HG03571 (cell line): ENCODE measurements at regions not wholly inside any gene's neighbourhood (a gene's known extent, or its start where the extent isn't known, plus 50 kb on each side); places are given as distances from the start of the nearest gene placed in this dataset.
"Not testable (repeated sequence)": the region's sequence is repeated elsewhere in the genome, so short reads cannot be mapped to it uniquely, and the experiment has no call there.

Source experiments
- ATAC-seq: cut with Tn5 transposase; IDR thresholded peaks from one replicate; pipeline ENCODE4 v1.9.1; 2021; ENCODE audit not compliant: unreplicated experiment

DNA sequence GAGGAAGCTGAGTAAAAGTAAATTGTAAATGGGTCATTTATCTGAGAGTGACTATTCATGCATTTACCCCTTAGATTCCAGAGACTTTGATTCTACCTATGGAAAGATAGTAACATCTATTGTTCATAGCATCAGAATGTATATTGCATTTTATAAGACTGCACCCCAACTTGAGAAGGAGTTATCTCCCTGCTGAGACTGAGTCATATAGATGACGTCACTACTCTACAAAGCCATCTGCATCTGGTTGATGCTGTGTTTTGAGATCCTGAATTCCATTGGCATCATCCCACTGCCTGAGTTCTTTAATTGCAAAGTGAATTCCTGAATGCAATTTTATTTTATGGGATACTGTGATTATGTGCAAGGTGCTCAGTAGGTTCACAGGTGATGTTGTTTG lies 444.0 kb upstream of the SLC35B3 start:
- no peak for ATAC-seq

DNA sequence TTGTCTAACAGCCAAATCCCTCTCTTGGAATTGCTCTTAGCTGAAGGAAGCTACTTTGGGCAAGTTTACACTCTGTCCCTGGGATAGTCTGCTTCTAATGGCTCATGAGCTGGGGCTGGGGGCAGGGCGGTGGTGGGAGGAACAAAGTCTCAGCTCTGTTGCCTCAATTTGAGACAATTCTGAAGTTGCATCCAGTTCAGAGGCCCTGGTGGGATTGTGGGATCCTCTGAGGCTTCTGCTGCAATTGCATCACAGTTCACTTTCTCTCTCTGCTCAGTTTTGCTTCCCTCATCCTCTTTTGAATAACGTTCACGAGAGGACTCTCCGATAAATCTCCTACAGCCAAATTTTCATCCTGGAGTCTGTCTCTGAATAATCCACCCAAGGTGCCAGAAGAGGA lies 440.6 kb upstream of the SLC35B3 start:
- no peak for ATAC-seq

DNA sequence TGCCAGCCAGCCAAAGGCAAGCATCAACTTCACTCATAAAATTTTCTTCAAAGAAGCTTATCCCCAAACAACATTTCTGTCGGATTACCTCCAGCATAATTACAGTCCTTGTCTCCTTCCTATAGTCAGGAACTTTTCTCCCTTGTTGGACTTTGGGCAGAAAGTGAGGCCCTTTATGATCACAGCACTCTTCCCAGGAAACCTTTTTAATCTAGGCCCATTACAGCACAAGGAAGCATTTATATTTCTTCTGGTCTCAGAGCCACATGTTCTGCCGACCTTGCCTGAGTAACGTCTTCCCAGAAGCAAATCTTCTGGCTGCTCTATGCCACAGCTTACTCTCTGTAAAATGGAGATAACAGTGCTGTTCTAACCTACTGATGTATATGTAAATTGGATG lies 437.2 kb upstream of the SLC35B3 start:
- no peak for ATAC-seq

DNA sequence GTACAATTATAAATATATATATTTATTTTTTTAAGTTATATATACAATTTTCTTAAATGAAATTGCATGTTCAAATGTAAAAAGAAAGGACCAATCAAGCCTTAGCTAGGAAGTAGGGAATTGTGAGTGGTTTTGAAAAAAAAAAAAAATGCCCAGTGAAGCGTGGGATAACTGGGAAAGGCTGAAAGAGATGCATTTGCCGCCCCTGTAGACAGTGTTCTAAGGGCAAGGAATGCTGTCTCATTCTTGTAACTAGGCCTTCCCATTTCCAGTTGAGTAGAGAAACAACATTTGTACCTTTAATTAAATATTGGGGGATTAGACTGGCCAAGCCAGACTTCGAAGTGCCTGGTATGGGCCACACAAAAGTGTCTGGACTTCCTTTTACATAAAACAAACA lies 430.1 kb upstream of the SLC35B3 start:
- no peak for ATAC-seq

DNA sequence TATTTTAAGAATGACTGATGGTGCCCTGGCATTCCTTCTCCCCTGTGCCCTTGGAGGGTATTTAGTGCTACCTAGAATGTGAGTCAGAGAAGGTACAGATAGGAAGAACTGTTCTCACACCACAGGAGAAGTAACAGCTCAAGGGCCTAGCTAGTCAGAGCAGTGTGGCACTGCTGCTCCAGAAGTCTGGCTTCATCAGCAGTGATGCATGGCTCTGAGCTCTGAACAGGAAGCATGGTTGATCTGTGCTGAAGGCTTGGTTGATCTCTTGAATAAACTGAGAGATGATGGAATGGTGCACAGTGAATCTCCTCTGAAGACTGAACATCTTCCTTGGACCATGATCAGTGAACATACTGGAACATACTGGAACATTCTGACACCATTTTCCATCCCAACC lies 425.3 kb upstream of the SLC35B3 start:
- ATAC-seq = no peak

DNA sequence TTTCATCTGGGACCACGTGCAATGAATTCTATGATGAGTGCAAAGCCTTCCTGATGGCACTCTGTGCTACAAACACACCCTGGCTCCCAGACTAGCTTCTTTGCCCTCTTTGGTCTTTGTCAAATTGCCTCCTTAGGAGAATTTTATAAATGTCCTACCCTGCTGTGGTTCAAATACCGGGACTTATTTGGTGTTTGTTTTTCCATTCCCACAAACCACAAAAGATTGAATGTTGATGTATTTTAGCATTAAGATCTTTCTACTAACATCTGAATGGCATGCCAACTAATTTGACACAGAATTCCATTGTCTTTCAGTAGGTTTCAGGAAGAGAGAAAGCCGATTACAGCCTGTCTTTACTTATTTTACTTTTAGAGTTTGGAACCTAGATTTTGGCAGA lies 424.2 kb upstream of the SLC35B3 start:
- no peak for ATAC-seq

DNA sequence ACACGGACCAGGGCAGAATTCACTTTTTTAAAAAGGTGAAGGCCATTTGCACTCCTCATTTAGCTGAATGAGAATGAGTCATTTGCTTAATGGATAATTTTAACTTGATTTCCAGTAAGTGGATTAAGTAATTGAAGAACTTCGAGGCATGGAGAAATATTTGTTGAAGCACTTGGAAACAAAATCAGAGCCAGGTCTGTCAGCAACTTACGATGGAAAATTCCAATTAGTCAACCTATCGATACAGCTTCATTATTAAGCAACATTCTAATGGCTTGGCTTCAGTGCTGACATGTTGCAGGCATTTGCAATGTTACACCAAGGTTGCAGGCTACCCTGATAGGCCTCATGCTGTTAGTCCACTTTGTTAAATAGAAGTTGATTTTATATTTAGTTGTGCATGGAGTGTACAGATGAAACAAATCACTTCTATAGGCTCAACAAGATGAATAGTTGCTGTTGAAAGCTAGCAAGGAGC lies 423.5 kb upstream of the SLC35B3 start:
- no peak for ATAC-seq

DNA sequence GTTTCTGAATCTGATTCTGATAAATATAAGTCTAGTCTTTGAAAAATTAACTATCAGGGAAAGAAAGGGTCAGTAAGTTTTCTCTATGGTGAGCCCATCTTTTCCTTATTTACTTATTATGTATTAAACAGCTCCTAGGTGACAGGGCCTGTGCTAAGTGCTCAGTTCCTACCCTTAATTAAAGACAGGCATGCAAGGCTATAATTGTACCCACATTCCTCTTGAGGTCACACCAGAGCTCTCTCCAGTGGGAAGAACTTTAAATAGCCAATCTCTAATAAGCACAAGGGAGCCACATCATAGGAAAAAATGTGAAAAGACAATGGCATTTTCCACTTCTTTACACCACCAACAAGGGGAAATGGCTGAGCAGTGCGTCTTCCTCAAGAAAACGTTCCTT lies 421.8 kb upstream of the SLC35B3 start:
- no peak for ATAC-seq

DNA sequence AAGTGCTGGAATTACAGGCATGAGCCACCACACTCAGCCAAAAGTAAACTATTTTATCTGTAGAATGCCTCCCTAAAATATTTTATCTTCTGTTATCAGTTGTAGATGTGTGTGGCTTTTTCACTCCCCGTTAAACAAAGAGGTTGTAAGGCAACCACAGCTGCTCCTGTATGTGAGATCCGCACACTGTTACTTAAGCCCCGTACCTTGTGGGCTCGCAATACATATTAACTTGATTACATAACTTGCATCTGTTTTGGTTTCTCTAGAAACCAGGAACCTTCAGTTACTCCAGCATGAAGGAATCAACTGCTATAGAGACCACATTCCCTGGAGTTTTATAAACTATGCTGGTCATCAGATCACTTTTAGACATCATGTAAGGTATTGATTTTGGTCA lies 420.1 kb upstream of the SLC35B3 start:
- ATAC-seq = no peak

DNA sequence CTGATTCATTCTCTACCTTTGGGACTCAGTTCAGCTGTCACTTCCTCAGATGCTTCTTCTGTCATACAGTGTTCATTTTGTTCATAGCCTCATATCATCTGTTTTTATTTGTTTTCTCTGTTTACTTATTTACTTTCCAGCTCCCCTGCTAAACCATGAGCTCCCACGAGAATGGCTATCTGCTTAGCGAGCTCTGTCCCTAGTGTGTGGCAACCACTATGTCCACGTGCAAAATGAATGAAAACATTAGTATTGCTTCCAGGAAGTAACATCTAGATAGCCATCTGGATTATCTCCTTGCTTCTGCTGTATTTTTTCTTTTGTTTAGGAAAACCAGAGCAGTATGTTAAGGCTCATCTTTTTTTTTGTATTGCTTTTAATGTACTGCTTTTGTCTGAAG lies 417.0 kb upstream of the SLC35B3 start:
- ATAC-seq = no peak

DNA sequence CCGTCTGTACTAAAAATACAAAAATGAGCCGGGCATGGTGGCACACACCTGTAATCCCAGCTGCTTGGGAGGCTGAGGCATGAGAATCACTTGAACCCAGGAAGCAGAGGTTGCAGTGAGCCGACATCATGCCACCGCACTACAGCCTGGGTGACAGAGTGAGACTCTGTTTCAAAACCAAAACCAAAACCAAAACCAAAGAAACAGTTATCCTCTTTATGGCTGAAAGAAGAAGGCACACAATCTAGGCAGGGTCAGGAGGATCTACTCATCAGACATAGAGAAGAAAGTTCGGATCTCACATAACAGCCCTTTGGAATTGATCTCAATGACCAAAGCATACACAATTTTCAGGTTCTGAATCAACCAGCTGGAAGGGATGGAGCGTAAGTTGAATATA lies 411.3 kb upstream of the SLC35B3 start:
- not testable (repeated sequence) for ATAC-seq

DNA sequence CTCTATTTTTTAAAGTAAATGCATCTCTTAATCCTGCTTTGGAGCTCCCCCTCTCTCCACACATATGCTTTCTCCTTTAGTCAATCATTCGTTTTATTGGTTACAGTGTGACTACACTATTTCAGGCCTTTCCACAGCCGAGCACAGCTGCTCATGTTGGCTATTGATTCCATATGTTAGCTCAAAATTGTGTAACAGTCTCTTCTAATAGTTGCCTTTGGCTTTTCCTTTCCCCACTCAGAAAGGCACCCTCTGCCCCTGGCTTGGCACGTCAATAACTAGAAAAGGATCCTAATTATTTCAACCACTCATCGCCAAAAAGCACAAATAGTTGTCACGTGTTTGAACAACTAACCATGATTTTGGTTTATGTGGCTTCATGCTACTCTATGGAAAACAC lies 410.3 kb upstream of the SLC35B3 start:
- ATAC-seq = no peak

DNA sequence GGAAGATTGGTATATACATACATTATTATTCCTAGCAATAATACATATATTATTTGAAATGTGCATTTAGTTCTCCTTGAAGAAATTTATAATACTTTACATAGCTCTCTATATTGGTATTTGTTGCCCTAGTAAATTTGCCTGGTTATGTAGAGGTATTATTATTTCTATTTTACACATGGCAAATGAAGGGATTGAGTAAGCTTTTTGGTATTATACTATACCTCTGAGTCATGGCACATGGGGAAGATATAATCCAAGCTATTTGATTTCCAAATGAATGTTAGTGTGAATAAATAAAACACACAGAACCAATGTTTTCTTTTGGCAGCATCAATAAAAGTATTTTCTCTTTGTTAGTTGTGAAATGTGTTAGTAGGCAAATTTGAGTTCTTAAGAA lies 409.6 kb upstream of the SLC35B3 start:
- no peak for ATAC-seq

DNA sequence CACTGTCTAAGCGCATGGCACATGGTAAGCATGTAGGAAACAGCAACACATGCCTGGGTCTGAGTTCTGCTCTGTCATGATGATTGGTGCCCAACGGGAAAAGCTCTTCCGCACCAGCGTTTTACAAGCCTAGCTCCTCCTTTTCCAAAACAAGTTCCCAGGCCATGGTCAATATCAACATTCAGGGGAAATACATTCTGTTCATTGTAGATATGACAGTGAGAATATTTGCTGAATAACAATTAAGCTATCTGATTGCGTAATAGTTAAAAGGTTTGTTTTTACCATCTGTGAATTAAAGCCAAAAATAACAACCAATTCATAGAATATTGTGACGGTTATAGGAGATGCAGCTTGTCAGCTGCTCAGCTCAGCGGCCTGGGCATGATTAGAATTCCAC lies 404.3 kb upstream of the SLC35B3 start:
- no peak for ATAC-seq

DNA sequence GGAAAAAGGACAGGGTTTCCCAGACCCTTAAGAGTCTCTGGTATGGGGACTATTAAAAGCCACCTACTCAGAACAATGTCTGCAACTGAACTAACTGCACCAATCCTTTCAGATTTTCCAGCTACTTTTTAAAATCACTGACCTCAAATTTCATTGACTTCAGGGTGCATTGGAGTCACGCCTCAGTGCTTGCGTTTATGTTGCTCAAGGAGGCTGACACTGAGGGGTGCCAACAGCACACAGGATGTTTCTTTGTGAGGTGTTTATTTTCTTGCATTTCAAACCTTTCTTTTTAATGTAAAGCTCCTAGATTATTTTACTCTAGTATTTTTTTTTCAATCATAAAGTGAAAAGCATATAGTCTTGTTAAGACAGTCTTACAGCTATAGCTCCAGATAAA lies 402.0 kb upstream of the SLC35B3 start:
- no peak for ATAC-seq

DNA sequence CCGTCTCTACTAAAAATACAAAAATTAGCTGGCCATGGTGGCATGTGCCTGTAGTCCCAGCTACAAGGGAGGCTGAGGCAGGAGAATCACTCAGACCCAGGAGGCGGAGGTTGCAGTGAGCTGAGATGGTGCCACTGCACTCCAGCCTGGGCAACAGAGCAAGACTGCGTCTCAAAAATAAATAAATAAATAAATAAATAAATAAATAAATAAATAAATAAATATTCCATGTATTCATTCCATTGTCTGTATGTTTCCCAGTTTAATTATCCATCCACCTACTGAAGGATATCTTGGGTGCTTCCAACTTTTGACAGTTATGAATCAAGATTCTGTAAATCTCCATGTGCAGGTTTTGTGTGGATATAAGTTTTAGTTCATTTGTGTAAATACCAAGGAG lies 397.4 kb upstream of the SLC35B3 start:
- not testable (repeated sequence) for ATAC-seq

DNA sequence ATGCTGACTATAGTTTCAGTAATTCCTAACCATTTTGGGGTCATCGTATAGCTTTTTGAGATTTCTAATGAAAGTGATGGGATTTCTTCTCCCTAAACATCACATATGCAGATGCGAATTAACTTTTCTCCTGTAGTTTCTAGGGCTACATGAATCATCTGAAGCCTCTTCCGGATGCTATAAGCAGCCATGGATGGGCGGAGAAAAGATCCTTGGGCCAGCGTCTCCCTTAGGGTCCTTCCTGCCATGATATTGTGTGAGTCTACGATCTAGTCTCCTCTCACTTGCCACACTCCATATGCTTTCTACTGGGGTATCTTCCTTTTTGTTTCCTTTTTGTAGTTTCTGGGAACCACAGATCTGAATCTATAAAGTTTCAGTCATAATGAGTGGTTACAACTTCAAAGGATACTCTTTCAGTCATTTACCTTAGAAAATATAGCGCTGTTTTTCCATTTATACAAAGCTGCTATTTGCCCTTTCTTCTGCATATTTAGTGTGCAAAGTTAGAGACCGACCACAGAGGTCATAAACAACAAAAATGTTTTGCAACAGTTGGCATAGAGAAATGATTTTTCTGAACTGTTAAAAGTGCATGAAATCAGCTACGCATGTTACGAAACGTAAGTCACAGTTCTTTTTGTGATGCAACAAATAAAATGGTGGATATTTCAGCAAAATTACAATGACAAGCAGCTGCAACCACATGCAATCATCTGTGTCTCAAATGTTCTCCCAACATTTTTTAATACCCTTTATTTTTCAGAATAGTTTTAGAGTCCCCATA lies 396.2 kb upstream of the SLC35B3 start:
- ATAC-seq = no peak

DNA sequence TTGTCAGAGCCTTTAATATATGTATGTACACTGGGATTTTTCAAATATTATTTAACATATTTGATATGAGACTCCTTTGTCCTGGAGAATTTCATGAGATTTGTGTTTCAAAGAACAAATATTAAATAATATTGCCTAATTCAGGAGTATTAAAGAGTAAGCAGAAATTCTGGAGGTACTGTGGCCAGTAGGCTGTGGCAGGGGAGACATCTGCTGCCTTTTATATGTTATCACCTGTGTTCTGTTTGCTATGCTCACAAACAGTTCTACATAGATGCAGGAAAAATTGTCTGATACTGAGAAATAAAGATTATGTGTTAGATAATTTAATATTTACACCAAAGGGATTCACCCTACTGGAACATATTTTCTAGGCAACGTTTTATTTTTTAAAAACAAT lies 395.4 kb upstream of the SLC35B3 start:
- ATAC-seq = no peak

DNA sequence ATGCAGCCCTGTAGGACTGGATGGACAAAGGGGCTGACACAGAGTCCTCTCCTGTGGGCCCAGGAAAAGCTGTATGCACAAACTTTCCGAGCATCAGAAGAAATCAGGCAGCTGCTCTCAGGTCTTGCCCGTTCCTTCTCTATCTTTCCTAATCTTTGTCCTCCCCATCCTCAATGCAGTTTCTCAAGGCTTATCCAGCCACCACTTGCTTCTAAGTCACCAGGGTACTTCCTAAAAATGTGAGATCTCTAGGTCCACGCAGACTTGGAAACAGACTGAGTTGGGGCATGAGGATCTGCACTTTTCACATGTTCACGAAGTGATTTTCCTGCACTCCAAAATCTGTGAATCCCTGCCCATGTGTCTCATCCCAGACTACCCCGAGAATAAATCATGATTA lies 394.5 kb upstream of the SLC35B3 start:
- ATAC-seq = no peak

DNA sequence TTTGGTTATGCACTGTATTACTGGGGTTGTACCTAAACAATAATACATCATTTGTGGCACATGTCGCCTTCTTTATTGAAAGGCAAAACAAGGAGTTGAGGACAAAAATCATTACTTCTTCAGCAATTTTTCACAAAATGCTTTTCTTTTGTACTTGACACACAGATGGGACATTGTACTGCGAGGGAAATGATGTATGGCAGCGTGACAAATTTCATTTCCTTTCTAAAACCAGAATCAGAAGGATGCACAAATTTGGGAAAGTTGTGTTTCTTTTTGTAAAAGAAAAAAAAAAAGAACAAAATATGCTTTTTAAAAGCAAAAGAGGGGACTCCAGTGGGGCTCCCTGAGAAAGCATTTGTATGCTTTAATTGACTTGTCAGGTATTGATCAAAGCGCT lies 394.0 kb upstream of the SLC35B3 start:
- no peak for ATAC-seq

DNA sequence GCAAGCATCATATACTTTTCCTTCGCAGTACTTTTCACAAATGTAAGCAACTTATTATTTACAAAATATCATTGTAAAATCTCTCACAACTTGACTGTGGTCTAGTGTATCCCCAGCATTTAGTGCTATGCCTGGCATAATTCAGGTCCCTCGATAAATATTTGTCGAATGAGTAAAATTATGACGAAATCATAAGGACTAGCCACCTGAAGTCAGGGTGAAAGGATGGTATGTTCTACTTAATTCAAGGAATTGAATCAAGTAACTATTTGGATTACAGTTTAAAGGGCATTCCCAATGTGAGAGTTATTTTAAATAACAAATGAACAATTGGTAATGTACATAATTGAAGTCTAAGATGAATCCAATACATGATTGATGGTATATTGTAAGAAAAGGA lies 393.0 kb upstream of the SLC35B3 start:
- ATAC-seq = no peak

DNA sequence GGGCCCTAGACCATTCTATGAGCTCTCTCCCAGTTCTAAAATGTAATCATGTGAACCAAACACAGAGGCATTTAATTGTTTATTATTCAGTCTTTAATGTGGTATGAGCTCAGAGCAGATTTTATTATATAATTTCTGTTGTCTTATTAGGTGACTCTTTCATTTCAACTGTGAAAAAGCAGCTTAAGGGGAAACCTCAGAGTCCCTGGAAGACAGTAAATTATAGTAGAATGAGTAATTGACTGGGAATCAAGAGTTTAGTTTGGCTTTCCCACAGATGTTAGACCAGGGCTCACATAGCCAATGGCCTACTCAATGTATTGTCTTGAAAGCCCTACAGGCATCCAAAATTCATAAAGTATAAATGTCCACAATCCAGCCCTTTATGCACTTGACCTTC lies 390.4 kb upstream of the SLC35B3 start:
- no peak for ATAC-seq

DNA sequence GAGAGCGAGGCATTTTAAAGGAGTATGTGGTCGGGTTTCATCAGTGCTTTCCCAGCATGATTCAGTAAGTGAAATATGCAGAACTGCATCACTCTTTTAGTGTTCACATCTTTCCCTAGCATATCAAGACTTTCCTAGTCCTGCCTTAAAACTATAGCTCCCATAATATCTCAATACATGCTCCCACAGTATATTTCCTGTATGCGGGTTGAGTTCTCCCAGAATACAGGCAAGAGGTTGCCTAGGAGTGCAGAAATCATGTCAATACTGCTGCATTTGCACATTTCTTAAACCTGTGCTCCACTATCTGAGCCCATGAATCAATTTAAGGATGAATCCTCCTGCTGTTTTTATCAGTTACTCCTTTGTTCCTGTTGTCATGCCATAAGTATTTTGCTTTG lies 386.6 kb upstream of the SLC35B3 start:
- ATAC-seq = no peak
